ENCODE measurements at regions not wholly inside any gene's neighbourhood (a gene's known extent, or its start where the extent isn't known, plus 50 kb on each side); places are given as distances from the start of the nearest gene placed in this dataset.

DNA sequence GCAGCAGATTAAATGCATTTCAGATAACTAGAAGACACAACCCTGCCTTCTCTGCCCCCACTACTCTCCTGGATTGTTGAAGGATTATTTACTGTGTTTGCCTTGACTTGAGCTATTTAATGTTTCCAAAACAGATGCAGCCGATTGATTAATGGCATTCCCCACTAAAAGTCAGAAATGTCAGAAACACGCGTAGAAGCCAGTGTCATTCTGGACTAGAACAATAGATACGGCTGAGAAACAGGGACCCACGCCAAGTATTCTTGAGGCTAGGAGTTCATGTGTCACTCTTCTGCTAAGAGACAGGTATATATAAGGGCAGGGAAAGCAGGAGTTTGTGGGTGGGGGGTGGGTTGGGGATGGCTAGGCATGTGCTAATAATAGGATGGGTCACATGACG lies 366.7 kb upstream of the PROX1 start:
- TF ChIP-seq, protein P1, sequence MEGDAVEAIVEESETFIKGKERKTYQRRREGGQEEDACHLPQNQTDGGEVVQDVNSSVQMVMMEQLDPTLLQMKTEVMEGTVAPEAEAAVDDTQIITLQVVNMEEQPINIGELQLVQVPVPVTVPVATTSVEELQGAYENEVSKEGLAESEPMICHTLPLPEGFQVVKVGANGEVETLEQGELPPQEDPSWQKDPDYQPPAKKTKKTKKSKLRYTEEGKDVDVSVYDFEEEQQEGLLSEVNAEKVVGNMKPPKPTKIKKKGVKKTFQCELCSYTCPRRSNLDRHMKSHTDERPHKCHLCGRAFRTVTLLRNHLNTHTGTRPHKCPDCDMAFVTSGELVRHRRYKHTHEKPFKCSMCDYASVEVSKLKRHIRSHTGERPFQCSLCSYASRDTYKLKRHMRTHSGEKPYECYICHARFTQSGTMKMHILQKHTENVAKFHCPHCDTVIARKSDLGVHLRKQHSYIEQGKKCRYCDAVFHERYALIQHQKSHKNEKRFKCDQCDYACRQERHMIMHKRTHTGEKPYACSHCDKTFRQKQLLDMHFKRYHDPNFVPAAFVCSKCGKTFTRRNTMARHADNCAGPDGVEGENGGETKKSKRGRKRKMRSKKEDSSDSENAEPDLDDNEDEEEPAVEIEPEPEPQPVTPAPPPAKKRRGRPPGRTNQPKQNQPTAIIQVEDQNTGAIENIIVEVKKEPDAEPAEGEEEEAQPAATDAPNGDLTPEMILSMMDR (IDR thresholded peaks at IDR 0.05) = no peak
- TF ChIP-seq POLR2A (IDR thresholded peaks at IDR 0.05) = no peak
- no peak for TF ChIP-seq EP300 (IDR thresholded peaks at IDR 0.05; ENCODE audit: low read depth)
- TF ChIP-seq POLR2AphosphoS5 (IDR thresholded peaks at IDR 0.05) = no peak
